WTC11 (cell line): ENCODE measurements at regions not wholly inside any gene's neighbourhood (a gene's known extent, or its start where the extent isn't known, plus 50 kb on each side); places are given as distances from the start of the nearest gene placed in this dataset.

Experiments
- ATAC-seq: fragments of 200-7000 bp; cut with Tn5 transposase; 2 replicates; pipeline ENCODE4 v1.10.0; 2021; ENCODE audit warnings: mild to moderate bottlenecking, moderate library complexity
- CTCF ChIA-PET: fragments of 300-600 bp; sonication (Branson Sonifier 250); formaldehyde crosslinking; loops from one replicate; lab custom pipeline; 2021; ENCODE audit warnings: antibody characterized with exemption; lab: Charles Lee
- POLR2A ChIA-PET: fragments of 350-600 bp; sonication (Branson Sonifier 250); formaldehyde crosslinking; loops from one replicate; lab custom pipeline; 2021; ENCODE audit warnings: antibody characterized with exemption; lab: Charles Lee
- DNase-seq: peaks from one replicate; pipeline ENCODE4 v3.0.0; 2021; ENCODE audit warnings: low spot score
- H3K27ac Mint-ChIP-seq: 2 replicates; pipeline ENCODE4 v1.8.0; 2021; ENCODE audit warnings: mixed read lengths
- H3K27me3 Mint-ChIP-seq: 2 replicates; pipeline ENCODE4 v1.8.0; 2021; ENCODE audit warnings: low read depth, mild to moderate bottlenecking, moderate library complexity, mixed read lengths
- H3K36me3 Mint-ChIP-seq: 2 replicates; pipeline ENCODE4 v1.8.0; 2021; ENCODE audit warnings: mixed read lengths
- H3K4me1 Mint-ChIP-seq: 2 replicates; pipeline ENCODE4 v1.8.0; 2022; ENCODE audit warnings: mixed read lengths
- H3K4me3 Mint-ChIP-seq: 2 replicates; pipeline ENCODE4 v1.8.0; 2021; ENCODE audit warnings: mild to moderate bottlenecking, moderate library complexity, mixed read lengths
- H3K9me3 Mint-ChIP-seq: 2 replicates; pipeline ENCODE4 v1.8.0; 2021; ENCODE audit warnings: mixed read lengths
- CDX4 ChIP-seq: fragments of 250-450 bp; sonication (Bioruptor Pico); IDR thresholded peaks from 2 replicates; pipeline ENCODE4 v1.9.0; 2021; ENCODE audit warnings: moderate library complexity, mild to moderate bottlenecking, inconsistent platforms, borderline replicate concordance
- E2F5 ChIP-seq: sonication (generic); formaldehyde crosslinking; IDR thresholded peaks from 2 replicates; pipeline ENCODE4 v1.8.1; 2022; ENCODE audit warnings: mild to moderate bottlenecking, moderate library complexity, missing genetic modification reagents
- EMX1 ChIP-seq: fragments of 250-450 bp; sonication (Bioruptor Pico); IDR thresholded peaks from 2 replicates; pipeline ENCODE4 v1.8.0; 2021; ENCODE audit warnings: mild to moderate bottlenecking
- GABPB1 ChIP-seq: sonication (generic); formaldehyde crosslinking; IDR thresholded peaks from 2 replicates; pipeline ENCODE4 v1.8.1; 2023; ENCODE audit warnings: mild to moderate bottlenecking, missing genetic modification reagents
- GTF2I ChIP-seq: fragments of 250-450 bp; sonication (Bioruptor Pico); conservative IDR thresholded peaks from 2 replicates; pipeline ENCODE4 v1.4.0; 2021; ENCODE audit warnings: mild to moderate bottlenecking
- IRF1 ChIP-seq: sonication (generic); formaldehyde crosslinking; IDR thresholded peaks from 2 replicates; pipeline ENCODE4 v1.8.0; 2023; ENCODE audit warnings: missing genetic modification reagents
- IRF2 ChIP-seq: sonication (generic); formaldehyde crosslinking; IDR thresholded peaks from 2 replicates; pipeline ENCODE4 v1.8.0; 2022; ENCODE audit warnings: low read depth, missing genetic modification reagents, borderline replicate concordance
- PREB ChIP-seq: sonication (generic); formaldehyde crosslinking; IDR thresholded peaks from 2 replicates; pipeline ENCODE4 v1.8.1; 2022; ENCODE audit warnings: mild to moderate bottlenecking, missing genetic modification reagents, moderate library complexity, borderline replicate concordance
- TEAD4 ChIP-seq: sonication (generic); formaldehyde crosslinking; IDR thresholded peaks from 2 replicates; pipeline ENCODE4 v1.8.0; 2022; ENCODE audit warnings: mild to moderate bottlenecking, missing genetic modification reagents
- ZNF232 ChIP-seq: sonication (generic); formaldehyde crosslinking; IDR thresholded peaks from 2 replicates; pipeline ENCODE4 v1.8.0; 2022; ENCODE audit warnings: mild to moderate bottlenecking, missing genetic modification reagents
- ZNF425 ChIP-seq: fragments of 250-450 bp; sonication (Bioruptor Pico); conservative IDR thresholded peaks from 2 replicates; pipeline ENCODE4 v1.9.0; 2021; ENCODE audit warnings: mild to moderate bottlenecking
- ZNF532 ChIP-seq: fragments of 250-450 bp; sonication (Bioruptor Pico); IDR thresholded peaks from 2 replicates; pipeline ENCODE4 v1.9.0; 2021; ENCODE audit warnings: mild to moderate bottlenecking, borderline replicate concordance

- Mint-ChIP-seq H3K4me3 (no peak overlapping the region), H3K4me1 (no peaks in the 10 kb centered on the region), H3K27ac (no peak overlapping the region), H3K36me3 (no peaks in the 10 kb centered on the region), H3K27me3 (no peaks in the 10 kb centered on the region; the same call in 1 of the 2 replicates), H3K9me3 (0 out of 2 replicates have a peak, but pooled peaks cover under 1% of the 10 kb centered on the region)
- DNase-seq (no peak), ATAC-seq (no peak)
- CTCF ChIA-PET: no interaction called here
- POLR2A ChIA-PET: no interaction called here
- TF ChIP-seq E2F5 (CRISPR knock-in tag) (no peak), ZNF232 (no peak), ZNF532 (CRISPR knock-in tag) (no peak), IRF1 (CRISPR knock-in tag) (no peak)
Measured at GRCh38 chr6:105533301-105533700, 130.4 kb upstream of the PREP start.

GRCh38 chr6:105526225-105526872 is 123.5 kb upstream of the PREP start:
- H3K36me3 Mint-ChIP-seq: no peaks in the 10 kb centered on the region
- TF ChIP-seq EMX1 (CRISPR knock-in tag): no peak
- no peak for TF ChIP-seq GABPB1 (CRISPR knock-in tag)
- no peak for TF ChIP-seq ZNF425 (CRISPR knock-in tag)
- TF ChIP-seq TEAD4 (CRISPR knock-in tag): no peak
- no peak for TF ChIP-seq IRF2 (CRISPR knock-in tag)
- no peak for TF ChIP-seq GTF2I (CRISPR knock-in tag)
- no peak for TF ChIP-seq CDX4 (CRISPR knock-in tag)
- no peak for TF ChIP-seq PREB (CRISPR knock-in tag)
- no peak overlapping the region for H3K4me3 Mint-ChIP-seq
- H3K27ac Mint-ChIP-seq: no peak overlapping the region
- POLR2A ChIA-PET: no interaction called here
- ATAC-seq (no peak), DNase-seq (no peak)
- peaks cover 13% of the 10 kb centered on the region for H3K9me3 Mint-ChIP-seq
- H3K4me1 Mint-ChIP-seq: no peaks in the 10 kb centered on the region
- no peaks in the 10 kb centered on the region for H3K27me3 Mint-ChIP-seq
- CTCF ChIA-PET: no interaction called here
